ENCODE measurements at regions not wholly inside any gene's neighbourhood (a gene's known extent, or its start where the extent isn't known, plus 50 kb on each side); places are given as distances from the start of the nearest gene placed in this dataset.

- Histone ChIP-seq H3K9me3 (no peaks in the 10 kb centered on the region), H3K4me1 (no peaks in the 10 kb centered on the region), H3K27ac (no peak overlapping the region), H3K4me3 (no peak overlapping the region), H3K36me3 (no peaks in the 10 kb centered on the region), H3K27me3 (no peaks in the 10 kb centered on the region)
- TF ChIP-seq, protein P1, sequence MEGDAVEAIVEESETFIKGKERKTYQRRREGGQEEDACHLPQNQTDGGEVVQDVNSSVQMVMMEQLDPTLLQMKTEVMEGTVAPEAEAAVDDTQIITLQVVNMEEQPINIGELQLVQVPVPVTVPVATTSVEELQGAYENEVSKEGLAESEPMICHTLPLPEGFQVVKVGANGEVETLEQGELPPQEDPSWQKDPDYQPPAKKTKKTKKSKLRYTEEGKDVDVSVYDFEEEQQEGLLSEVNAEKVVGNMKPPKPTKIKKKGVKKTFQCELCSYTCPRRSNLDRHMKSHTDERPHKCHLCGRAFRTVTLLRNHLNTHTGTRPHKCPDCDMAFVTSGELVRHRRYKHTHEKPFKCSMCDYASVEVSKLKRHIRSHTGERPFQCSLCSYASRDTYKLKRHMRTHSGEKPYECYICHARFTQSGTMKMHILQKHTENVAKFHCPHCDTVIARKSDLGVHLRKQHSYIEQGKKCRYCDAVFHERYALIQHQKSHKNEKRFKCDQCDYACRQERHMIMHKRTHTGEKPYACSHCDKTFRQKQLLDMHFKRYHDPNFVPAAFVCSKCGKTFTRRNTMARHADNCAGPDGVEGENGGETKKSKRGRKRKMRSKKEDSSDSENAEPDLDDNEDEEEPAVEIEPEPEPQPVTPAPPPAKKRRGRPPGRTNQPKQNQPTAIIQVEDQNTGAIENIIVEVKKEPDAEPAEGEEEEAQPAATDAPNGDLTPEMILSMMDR (IDR thresholded peaks at IDR 0.05), result no peak
- WGBS, 2 donors, result 96 to 98% methylated on average over 2 of the region's 2 CpGs
- ATAC-seq, result no peak
- intact Hi-C loops (cut with DNase I), result no loop called here
- no peak for DNase-seq
These were observed 77.9 kb upstream of the DPT start for GRCh38 chr1:168806952-168807351.

DNA sequence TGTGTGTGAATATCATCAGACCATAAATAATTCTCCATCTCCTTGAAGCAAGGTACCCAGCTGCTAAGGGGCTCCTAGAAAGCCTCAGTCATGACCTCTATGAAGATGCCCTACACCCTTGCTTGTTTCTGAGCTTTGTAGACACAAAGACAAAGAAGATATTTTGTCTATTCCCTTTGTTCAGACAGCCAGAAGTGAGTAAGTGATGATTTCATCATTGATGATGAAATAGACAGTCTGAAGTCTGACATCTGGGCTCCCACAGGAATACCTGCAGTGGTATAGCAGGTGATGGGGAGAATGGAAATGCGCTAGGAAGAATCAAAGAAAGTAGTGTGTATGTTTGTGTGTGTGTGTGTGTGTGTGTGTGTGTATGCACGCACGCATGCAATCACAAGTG is 82.2 kb upstream of the DPT start:
- Histone ChIP-seq H3K27ac (no peak overlapping the region), H3K27me3 (no peaks in the 10 kb centered on the region), H3K36me3 (no peaks in the 10 kb centered on the region), H3K9me3 (peaks cover 0 to 6% (median 0%) of the 10 kb centered on the region in 11 donors), H3K4me3 (no peak overlapping the region), H3K4me1 (no peaks in the 10 kb centered on the region)
- no peak for ATAC-seq
- 94 to 99% methylated on average over 3 of the region's 3 CpGs for WGBS, 2 donors
- intact Hi-C loops (cut with DNase I), result no loop called here
- TF ChIP-seq, protein P1 (IDR thresholded peaks at IDR 0.05), result no peak
- DNase-seq, result no peak

DNA sequence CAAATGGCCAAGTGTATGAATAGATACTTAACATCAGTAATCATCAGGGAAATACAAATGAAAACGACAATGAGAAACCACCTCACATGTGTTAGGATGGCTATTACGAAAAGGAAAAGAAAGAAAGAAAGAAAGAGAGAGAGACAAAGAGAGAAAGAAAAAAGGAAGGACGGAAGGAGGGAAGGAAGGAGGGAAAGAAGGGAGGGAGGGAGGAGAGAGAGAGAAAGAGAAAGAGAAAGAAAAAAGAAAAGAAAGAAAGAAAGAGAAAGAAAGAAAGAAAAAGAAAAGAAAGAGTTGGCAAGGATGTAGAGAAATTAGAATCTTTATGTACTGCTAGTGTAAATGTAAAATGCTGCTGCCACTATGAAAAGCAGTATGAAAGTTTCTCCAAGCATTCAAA is 90.7 kb upstream of the DPT start:
- intact Hi-C loops (cut with DNase I), result loop anchor here in 3 of 10 donors (5.0 to 10.0 kb wide), 3 partner anchors 47 to 185 kb away; no protein-coding TSS in a partner anchor
- no peak for ATAC-seq
- DNase-seq, result no peak

DNA sequence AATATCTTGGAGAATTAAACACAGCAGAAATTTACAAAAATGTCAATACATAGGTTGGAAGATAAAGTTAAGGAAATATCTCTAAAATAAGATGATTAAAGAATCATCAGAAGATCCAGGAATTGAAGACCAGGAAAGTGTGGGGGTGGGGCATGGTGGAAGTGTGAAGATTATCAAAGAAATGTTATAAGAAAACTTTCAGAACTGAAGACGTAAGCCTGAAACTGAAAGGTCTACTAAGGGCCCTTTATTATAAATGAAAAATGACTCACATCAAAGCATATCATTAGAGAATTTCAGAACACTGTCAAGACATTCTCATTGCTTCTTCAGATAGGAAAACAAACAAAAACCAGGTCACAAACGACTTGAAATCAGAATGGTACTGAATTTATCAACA is 92.4 kb upstream of the DPT start:
- Histone ChIP-seq H3K9me3 (no peaks in the 10 kb centered on the region), H3K27ac (no peak overlapping the region), H3K27me3 (no peaks in the 10 kb centered on the region), H3K36me3 (no peaks in the 10 kb centered on the region), H3K4me3 (no peak overlapping the region), H3K4me1 (peaks cover 0 to 22% (median 12%) of the 10 kb centered on the region in 9 donors)
- ATAC-seq (no peak), DNase-seq (no peak)
- TF ChIP-seq, protein P1 (IDR thresholded peaks at IDR 0.05), result no peak
- WGBS, 2 donors, result 59 to 64% methylated on average over 2 of the region's 2 CpGs
- intact Hi-C loops (cut with DNase I), result loop anchor here in 3 of 10 donors (5.0 to 10.0 kb wide), 3 partner anchors 49 to 187 kb away; no protein-coding TSS in a partner anchor

More for the DNA sequence above, 90.7 kb upstream of the DPT start:
- peaks cover 0 to 5% (median 0%) of the 10 kb centered on the region in 11 donors for H3K9me3 ChIP-seq
- no peaks in the 10 kb centered on the region for H3K36me3 ChIP-seq
- H3K4me3 ChIP-seq, result no peak overlapping the region
- no peaks in the 10 kb centered on the region for H3K27me3 ChIP-seq
- TF ChIP-seq, protein P1 (IDR thresholded peaks at IDR 0.05), result no peak
- WGBS, 2 donors, result 92 to 93% methylated on average over 3 of the region's 3 CpGs
- no peak overlapping the region for H3K27ac ChIP-seq
- H3K4me1 ChIP-seq, result peaks cover 0 to 21% (median 12%) of the 10 kb centered on the region in 9 donors

Measured in heart right ventricle (tissue), 16 donors.